ENCODE measurements at regions not wholly inside any gene's neighbourhood (a gene's known extent, or its start where the extent isn't known, plus 50 kb on each side); places are given as distances from the start of the nearest gene placed in this dataset.
A peak's percentile ranks its signal among the peaks of the same experiment; 100 is the strongest.
"Not testable (repeated sequence)": the region's sequence is repeated elsewhere in the genome, so short reads cannot be mapped to it uniquely, and the experiment has no call there.

- peak; percentile 36 for DNase-seq
These were observed 1248.6 kb downstream of the TMEM121 start for GRCh38 chr14:106774889-106775480.

DNA sequence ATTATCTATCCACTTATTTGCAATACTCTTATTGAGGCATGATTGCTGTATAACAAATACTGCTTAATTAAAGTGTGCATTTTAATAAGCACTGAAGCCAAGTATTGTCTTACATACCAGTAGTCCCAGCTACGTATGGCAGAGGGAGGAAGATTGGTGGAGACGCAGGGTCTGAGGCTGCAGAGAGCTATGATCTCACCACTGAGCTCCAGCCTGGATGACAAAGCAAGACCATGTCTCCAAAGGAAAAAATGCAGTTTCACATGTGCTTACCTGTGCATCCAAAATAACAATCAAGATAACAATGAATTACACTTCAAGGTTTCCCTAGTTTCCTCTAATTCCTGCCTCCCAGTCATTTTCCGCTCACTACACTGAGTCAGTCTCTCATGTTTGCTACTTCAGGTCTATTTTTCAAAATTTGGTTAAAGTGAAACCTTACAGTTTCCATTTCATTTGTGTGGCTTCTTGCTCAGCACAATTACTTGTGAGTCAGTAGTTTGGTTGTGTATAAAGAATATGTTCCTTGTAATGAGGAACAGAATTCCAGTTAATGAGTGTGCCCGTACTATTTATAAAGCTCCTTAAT, 1250.1 kb downstream of the TMEM121 start:
- no peak for DNase-seq

GRCh38 chr14:106778986-106779385, 1252.6 kb downstream of the TMEM121 start:
- DNase-seq, result peak; percentile 34

DNA sequence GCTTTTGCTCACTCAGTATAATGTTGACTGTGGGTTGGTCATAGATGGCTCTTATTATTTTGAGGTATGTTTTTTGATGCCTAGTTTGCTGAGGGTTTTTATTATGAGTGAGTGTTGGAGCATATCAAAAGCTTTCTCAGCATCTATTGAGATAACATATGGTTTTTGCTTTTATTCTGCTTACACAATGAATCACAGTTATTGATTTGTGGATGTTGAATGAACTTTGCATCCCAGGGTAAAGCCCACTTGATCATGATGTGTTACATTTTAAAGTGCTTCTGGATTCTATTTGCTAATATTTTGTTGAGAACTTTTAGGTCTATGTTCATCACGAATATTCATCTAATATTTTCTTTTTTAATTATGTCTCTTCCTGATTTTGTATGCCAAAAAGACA, 1260.3 kb downstream of the TMEM121 start:
- DNase-seq, result no peak

GRCh38 chr14:106787626-106788025, 1261.2 kb downstream of the TMEM121 start:
- DNase-seq, result no peak

DNA sequence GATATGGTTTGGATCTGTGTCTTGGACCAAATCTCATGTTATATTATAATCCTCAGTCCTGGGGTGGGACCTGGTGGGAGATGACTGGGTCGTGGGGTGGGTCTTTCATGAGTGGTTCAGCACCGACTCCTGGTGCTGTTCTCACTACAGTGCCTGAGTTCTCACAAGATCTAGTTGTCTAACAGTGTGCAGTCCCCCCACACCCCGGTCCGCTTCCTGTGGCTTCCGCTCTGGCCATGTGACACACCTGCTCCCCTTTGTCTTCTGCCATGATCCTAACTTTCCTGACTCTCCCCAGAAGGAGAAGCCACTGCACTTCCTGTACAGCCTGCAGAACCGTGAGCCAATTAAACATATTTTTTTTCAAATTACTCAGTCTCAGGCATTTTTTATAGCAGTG, 1262.2 kb downstream of the TMEM121 start:
- DNase-seq, result peak; percentile 17

- DNase-seq, result peak; percentile 17
These were observed 1262.9 kb downstream of the TMEM121 start for GRCh38 chr14:106789318-106789717.

DNA sequence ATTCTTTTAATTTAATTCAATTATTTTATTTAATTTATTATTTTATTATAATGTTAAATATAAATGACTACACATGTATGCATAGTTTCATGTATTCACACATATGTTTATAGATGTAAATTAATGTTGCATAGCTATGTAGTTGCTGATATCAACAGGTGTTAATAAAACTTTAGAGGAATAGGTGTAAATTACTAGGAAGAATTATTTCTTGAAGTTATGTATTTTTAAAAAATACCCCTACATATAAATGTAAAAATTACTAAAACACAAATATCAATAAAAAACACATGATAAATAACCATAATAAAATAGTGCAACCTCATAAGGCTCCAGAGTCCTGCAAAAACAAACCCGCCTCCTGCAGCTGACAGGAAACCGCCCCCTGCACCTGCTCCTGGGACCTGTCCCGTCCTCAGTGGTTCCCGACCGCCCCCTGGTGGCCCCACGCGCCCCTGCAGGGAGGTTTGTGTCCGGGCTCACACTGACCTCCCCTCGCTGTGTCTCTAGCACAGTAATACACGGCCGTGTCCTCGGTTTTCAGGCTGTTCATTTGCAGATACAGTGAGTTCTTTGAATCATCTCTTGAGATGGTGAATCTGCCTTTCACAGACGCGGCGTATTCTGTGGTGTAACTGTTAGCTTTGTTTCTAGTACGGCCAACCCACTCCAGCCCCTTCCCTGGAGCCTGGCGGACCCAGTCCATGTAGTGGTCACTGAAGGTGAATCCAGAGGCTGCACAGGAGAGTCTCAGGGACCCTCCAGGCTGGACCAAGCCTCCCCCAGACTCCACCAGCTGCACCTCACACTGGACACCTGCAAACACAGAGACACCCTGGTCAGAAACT, 1264.0 kb downstream of the TMEM121 start:
- peak; percentile 57 for DNase-seq

DNA sequence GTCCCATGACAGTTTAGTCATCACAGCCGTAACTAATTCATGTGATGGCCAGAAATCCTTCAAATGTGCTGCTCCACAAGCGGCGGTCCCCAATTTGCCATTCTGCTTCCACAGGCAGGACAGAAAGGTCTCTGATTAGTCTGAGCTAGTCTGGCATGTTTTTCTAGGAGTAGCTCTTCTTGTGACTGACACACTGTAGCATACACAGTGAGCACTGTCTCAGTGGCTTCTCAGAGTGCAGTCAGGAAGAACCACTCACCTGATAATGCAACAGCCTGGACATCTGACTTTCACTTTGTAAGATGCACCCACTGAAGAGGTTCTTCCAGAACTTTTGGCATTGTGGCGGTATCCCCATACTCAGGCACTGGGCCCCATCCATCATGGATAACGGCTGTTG, 1266.2 kb downstream of the TMEM121 start:
- no peak for DNase-seq

DNA sequence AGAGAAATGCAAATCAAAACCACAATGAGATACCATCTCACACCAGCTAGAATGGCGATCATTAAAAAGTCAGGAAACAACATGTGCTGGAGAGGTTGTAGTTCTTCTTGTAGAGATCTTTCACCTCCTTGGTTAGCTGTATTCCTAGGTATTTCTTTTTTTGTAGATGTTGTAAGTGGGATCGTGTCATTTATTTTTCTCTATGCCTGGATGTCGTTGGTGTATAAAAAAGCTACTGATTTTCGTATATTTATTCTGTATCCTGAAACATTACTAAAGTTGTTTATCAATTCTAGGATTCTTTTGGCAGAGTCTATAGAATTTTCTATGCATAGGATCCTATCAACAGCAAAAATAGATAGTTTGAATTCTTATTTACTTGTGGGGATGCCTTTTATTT, 1271.8 kb downstream of the TMEM121 start:
- DNase-seq, result not testable (repeated sequence)

GRCh38 chr14:106802413-106803364, 1276.3 kb downstream of the TMEM121 start:
- no peak for DNase-seq

DNA sequence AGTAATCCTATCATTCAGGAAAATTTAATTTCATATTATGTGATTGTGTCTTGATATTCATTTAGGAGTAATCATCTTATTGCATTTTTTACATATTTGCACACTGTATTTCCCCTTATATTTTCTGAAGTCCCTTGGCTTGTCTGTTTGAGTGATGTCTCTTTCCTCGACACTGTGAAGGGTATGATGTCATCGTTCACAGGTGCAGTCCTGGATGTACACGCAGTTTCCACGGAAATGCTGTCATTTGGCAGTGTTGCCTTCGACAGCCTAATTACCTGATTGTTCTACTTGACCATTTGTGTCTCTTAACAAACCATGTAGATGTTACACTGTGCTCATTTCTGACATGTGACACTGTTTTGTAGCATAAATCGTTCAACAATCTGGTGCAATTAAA, 1277.0 kb downstream of the TMEM121 start:
- no peak for DNase-seq

- no peak for DNase-seq
These were observed 1281.1 kb downstream of the TMEM121 start for GRCh38 chr14:106807493-106807892.

DNA sequence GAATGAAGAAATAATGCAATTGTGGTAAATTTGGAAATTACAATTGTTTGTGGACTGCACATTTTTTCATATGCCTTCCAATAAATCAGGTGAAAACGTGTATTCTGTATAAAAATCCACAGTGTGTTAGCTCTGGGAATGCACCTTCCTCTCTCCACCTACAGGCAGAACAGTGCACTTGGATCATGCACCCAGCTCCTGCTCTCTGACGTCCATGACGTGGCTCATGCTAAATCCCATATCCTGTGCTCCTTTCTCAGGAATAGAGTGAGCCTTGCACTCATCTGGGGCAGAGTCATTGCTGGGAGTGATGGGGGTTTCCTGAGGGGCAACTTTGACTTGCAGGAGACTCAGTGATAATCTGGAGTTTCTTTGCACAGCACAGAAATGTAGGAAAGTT, 1282.1 kb downstream of the TMEM121 start:
- DNase-seq, result no peak

DNA sequence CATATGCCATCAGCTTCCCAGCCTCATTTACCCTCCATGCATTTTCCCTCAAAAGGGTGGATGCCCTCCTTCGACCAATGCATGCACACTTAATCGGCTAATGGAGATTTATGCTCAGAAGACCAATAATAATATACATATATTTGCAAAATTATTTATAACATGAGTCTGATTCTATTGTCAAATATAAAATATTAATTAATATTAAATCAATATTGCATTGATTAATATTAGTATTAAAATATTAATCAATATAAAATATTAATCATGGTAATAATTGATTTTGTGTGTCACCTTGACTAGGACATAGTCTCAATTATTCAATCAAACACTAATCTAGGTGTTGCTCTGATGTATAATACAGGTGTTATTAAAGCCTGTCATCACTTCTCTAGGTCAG, 1282.5 kb downstream of the TMEM121 start:
- no peak for DNase-seq

DNA sequence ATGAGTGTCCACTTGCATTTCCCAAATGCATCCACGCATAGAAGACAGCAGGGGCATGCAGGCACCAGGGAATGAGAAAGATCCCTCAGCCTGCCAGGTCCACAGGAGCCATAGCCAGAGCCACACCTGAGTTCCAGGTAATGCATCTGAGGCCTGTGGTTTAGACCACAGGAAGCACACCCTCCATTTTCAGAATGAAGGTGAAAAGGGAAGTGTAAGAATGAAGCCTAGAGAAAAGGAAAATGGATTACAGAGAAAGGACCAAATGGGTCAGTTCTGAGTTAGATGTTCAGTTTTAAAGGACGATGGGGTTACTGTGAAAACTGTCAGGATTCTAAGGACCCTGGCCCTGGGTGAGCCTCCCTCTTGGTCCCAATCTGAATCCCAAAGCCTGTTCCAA, 1283.2 kb downstream of the TMEM121 start:
- no peak for DNase-seq

DNA sequence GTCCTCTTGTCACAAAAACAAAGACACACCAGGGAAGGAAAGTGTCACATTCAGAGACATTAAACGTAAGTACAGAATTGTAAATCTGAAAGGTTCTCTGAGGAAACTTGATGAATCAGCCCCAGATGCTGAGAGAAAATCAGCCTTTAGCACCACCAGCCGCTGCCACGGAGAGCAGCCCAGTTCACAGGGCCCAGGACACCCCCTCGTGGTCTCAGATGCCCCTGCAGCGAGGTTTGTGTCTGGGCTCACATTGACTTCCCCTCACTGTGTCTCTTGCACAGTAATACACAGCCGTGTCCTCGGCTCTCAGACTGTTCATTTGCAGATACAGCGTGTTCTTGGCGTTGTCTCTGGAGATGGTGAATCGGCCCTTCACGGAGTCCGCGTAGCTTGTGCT, 1283.8 kb downstream of the TMEM121 start:
- DNase-seq, result peak; percentile 58

- DNase-seq, result no peak
These were observed 1284.8 kb downstream of the TMEM121 start for GRCh38 chr14:106811162-106811561.

DNA sequence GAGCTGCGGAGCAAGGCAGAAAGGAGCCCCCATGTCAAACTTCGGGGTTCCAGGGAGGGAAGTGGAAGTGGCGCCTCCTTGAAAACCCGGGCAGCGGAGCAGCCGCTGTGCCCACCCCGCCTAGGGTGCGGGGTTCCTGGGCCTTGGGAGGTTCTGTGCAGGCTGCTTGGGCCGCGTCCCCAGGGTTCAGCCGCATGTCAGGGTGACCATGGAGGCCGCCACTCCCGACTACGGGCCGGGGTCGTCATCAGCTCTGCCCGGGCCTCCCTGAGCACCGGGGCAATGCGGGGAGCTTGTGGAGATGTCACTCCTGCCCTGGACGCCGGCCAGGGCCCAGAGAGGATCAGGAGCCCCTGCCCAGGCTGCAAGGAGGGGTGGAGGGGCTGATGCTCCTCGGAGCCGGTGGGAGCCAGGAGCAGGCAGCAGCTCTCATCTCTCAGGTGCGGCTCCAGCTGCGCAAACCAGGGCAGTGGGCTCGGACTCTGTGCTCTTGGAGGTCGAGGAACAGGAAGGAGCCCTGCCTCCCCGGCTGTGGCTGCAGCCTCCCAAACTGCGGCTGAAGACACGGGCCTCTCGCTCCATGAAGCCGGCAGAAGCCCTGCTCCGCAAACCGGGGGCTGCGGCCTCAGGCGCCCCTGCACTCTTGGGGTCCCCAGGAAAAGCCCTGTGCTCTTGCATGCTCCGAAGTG, 1286.5 kb downstream of the TMEM121 start:
- DNase-seq, result no peak

- DNase-seq, result no peak
These were observed 1287.1 kb downstream of the TMEM121 start for GRCh38 chr14:106813477-106813823.

- no peak for DNase-seq
These were observed 1293.7 kb downstream of the TMEM121 start for GRCh38 chr14:106820119-106820518.

- no peak for DNase-seq
These were observed 1294.7 kb downstream of the TMEM121 start for GRCh38 chr14:106821119-106821518.

- no peak for DNase-seq
These were observed 1296.5 kb downstream of the TMEM121 start for GRCh38 chr14:106822905-106823304.
